Breast epithelium (tissue), 4 donors: ENCODE measurements at regions not wholly inside any gene's neighbourhood (a gene's known extent, or its start where the extent isn't known, plus 50 kb on each side); places are given as distances from the start of the nearest gene placed in this dataset.

Source experiments
- DNase-seq, 2 donors: peaks; one replicate each; pipeline ENCODE4 v3.0.0-alpha.2; 2019; ENCODE audit warnings: low spot score in 2 of 2
- H3K27ac ChIP-seq, 2 donors: fragments of 200-600 bp; sonication (generic) in 1 of 2; one replicate each; pipeline ENCODE4 v1.5.1; 2016 to 2019; ENCODE audit warnings: mild to moderate bottlenecking in 1 of 2
- H3K27me3 ChIP-seq, 2 donors: fragments of 200-600 bp; sonication (generic) in 1 of 2; one replicate each; pipeline versions ENCODE4 v1.5.1 to v1.6.0; 2017 to 2019; ENCODE audit warnings: control low read depth in 1 of 2, mild to moderate bottlenecking in 1 of 2
- H3K36me3 ChIP-seq: fragments of 200-600 bp; one replicate; pipeline ENCODE4 v1.5.1; 2019
- H3K4me1 ChIP-seq, 2 donors: fragments of 200-600 bp; sonication (generic); one replicate each; pipeline ENCODE4 v1.5.1; 2016 to 2019; ENCODE audit warnings: control low read depth in 1 of 2
- H3K4me3 ChIP-seq, 3 donors: fragments of 200-600 bp; sonication (generic); 1 replicate in 2 of 3; 2 replicates in 1 of 3; pipeline ENCODE4 v1.5.1; 2016 to 2019; ENCODE audit warnings: mild to moderate bottlenecking in 3 of 3, moderate library complexity in 2 of 3
- H3K9me3 ChIP-seq, 2 donors: fragments of 200-600 bp; sonication (generic) in 1 of 2; one replicate each; pipeline ENCODE4 v1.5.1; 2016 to 2019; ENCODE audit warnings: control low read depth in 1 of 2
- CTCF ChIP-seq, 3 donors: fragments of 450-650 bp; IDR thresholded peaks; one replicate each; pipeline ENCODE4 v1.5.1; 2016 to 2017; ENCODE audit warnings: antibody characterized with exemption in 3 of 3, mild to moderate bottlenecking in 3 of 3, moderate library complexity in 3 of 3
- POLR2A ChIP-seq: fragments of 450-650 bp; IDR thresholded peaks from one replicate; pipeline ENCODE4 v1.6.1; 2016; ENCODE audit warnings: antibody characterized with exemption, mild to moderate bottlenecking, moderate library complexity
- POLR2AphosphoS5 ChIP-seq, 3 donors: sonication (generic); formaldehyde crosslinking; IDR thresholded peaks; one replicate each; pipeline ENCODE4 v1.6.1; 2017; ENCODE audit warnings: antibody characterized with exemption in 3 of 3
- intact Hi-C: fragments of 100-400 bp; cut with DNase I; formaldehyde crosslinking; loops from one replicate; pipeline ENCODE4 v1.15.1; 2023; ENCODE audit warnings: low total_unique reads

- intact Hi-C loops: no loop called here
These were observed 289.1 kb upstream of the PKN2 start for GRCh38 chr1:88394958-88395357.

GRCh38 chr1:88398338-88398737, 285.7 kb upstream of the PKN2 start:
- TF ChIP-seq POLR2AphosphoS5 (IDR thresholded peaks at IDR 0.05) (no peak), CTCF (IDR thresholded peaks at IDR 0.05) (no peak), POLR2A (no peak)
- H3K9me3 ChIP-seq: no peaks in the 10 kb centered on the region
- no peaks in the 10 kb centered on the region for H3K4me1 ChIP-seq
- H3K27me3 ChIP-seq: no peaks in the 10 kb centered on the region
- intact Hi-C loops: no loop called here
- H3K27ac ChIP-seq: no peak overlapping the region
- H3K36me3 ChIP-seq: no peaks in the 10 kb centered on the region
- DNase-seq: no peak
- no peak overlapping the region for H3K4me3 ChIP-seq

More at GRCh38 chr1:88394958-88395357, 289.1 kb upstream of the PKN2 start:
- H3K27ac ChIP-seq: no peak overlapping the region
- no peaks in the 10 kb centered on the region for H3K4me1 ChIP-seq
- no peak for DNase-seq
- H3K36me3 ChIP-seq: no peaks in the 10 kb centered on the region
- H3K27me3 ChIP-seq: no peaks in the 10 kb centered on the region
- H3K9me3 ChIP-seq: peaks cover 0 to 8% of the 10 kb centered on the region in 2 donors
- no peak overlapping the region for H3K4me3 ChIP-seq
- TF ChIP-seq POLR2A (no peak), CTCF (IDR thresholded peaks at IDR 0.05) (no peak), POLR2AphosphoS5 (IDR thresholded peaks at IDR 0.05) (no peak)

DNA sequence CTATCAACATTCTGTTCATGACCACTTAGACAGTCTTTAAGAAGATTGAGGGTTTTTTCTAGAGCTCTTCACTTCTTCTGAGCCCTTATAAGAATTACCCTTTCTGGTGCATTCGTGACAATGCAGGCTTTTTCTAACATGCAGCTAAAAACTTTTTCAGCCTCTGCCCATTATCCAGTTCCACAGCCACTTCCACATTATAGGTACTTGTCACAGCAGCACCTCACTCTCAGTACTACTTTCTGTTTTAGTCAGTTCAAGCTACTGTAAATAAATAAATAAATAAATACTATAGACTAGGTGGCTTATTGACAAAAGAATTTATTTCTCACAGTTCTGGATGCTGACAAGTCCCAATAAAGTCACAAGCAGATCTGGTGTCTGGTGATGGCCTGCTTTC, 284.4 kb upstream of the PKN2 start:
- intact Hi-C loops: no loop called here
- H3K27ac ChIP-seq: no peak overlapping the region

DNA sequence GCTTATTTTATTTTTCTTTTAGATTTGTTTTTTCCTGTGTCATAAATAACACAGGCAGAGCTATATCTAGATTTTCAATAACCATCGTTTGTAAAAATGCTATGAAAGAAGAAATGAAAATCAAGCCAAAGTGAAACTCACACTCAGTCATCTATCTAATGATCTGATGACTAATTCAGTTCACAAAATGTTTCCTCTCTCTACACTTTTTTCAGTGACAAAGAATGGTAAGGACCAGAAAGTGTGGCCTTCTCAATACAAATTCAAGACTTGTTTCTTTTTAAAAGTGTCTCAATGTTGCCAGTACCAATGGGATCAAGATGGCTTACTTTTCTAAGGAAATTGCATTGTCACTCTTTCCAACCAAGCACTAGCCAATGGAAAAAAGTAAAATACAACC, 282.8 kb upstream of the PKN2 start:
- peaks cover 0 to under 1% of the 10 kb centered on the region in 2 donors for H3K9me3 ChIP-seq
- H3K4me1 ChIP-seq: no peaks in the 10 kb centered on the region
- DNase-seq: no peak
- TF ChIP-seq POLR2AphosphoS5 (IDR thresholded peaks at IDR 0.05) (no peak), POLR2A (no peak), CTCF (IDR thresholded peaks at IDR 0.05) (no peak)
- intact Hi-C loops: no loop called here
- no peaks in the 10 kb centered on the region for H3K36me3 ChIP-seq
- H3K4me3 ChIP-seq: no peak overlapping the region
- no peak overlapping the region for H3K27ac ChIP-seq
- no peaks in the 10 kb centered on the region for H3K27me3 ChIP-seq

More for the DNA sequence above, 284.4 kb upstream of the PKN2 start:
- Histone ChIP-seq H3K9me3 (no peaks in the 10 kb centered on the region), H3K36me3 (no peaks in the 10 kb centered on the region), H3K4me3 (no peak overlapping the region), H3K27me3 (no peaks in the 10 kb centered on the region), H3K4me1 (no peaks in the 10 kb centered on the region)
- no peak for DNase-seq
- TF ChIP-seq CTCF (IDR thresholded peaks at IDR 0.05): no peak
- no peak for TF ChIP-seq POLR2AphosphoS5 (IDR thresholded peaks at IDR 0.05)
- TF ChIP-seq POLR2A: no peak

DNA sequence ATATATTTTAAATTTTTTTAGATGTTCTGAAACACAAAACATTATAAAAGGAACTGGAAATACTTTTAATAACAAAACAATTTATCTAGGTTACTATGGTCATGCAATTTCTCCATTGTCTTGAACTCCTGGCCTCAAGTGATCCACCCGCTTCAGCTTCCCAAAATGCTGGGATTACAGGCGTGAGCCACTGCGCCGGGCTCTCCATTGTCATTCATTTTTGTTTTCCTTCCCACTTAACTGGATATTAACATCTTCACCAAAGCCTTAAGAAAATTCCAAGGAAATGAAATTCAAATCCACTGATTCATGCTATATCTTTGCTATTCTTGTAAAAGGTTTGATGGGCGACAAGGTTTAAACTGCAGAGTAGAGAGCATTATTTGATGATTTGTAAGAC, 279.5 kb upstream of the PKN2 start:
- Histone ChIP-seq H3K4me1 (no peaks in the 10 kb centered on the region), H3K36me3 (no peaks in the 10 kb centered on the region), H3K27ac (no peak overlapping the region), H3K27me3 (no peaks in the 10 kb centered on the region), H3K4me3 (no peak overlapping the region), H3K9me3 (peaks cover 0 to 5% of the 10 kb centered on the region in 2 donors)
- TF ChIP-seq POLR2A: no peak
- no peak for TF ChIP-seq POLR2AphosphoS5 (IDR thresholded peaks at IDR 0.05)
- no peak for TF ChIP-seq CTCF (IDR thresholded peaks at IDR 0.05)
- intact Hi-C loops: no loop called here
- DNase-seq: no peak
